PFSK-1 (cell line): ENCODE measurements at regions not wholly inside any gene's neighbourhood (a gene's known extent, or its start where the extent isn't known, plus 50 kb on each side); places are given as distances from the start of the nearest gene placed in this dataset.

Source experiments
- FOXP2 ChIP-seq: optimal IDR thresholded peaks from 2 replicates; pipeline ENCODE3; 2011; ENCODE audit warnings: borderline replicate concordance, control low read depth, inconsistent platforms; ENCODE audit not compliant: insufficient read depth; ENCODE audit errors: extremely low read length, extremely low read depth
- POLR2AphosphoS5 ChIP-seq: IDR thresholded peaks from 2 replicates; pipeline ENCODE4 v1.6.1; 2012; ENCODE audit warnings: low read depth, mild to moderate bottlenecking, control low read depth, low read length, moderate library complexity

- TF ChIP-seq POLR2AphosphoS5 (no peak), FOXP2 (no peak)
Measured at GRCh38 chr3:65265942-65266590, 578.3 kb upstream of the ADAMTS9 start.
